SW 1271 (cell line): ENCODE measurements at regions not wholly inside any gene's neighbourhood (a gene's known extent, or its start where the extent isn't known, plus 50 kb on each side); places are given as distances from the start of the nearest gene placed in this dataset.

ENCODE experiments used
- DNase-seq, 2 experiments: peaks; one replicate each; lab custom pipeline; 2025; lab: John Stamatoyannopoulos, UW

- DNase-seq = no peak
Observed at GRCh38 chr18:41458376-41458775, 496.7 kb upstream of the PIK3C3 start.

- no peak for DNase-seq
Observed at GRCh38 chr18:41457765-41458326, 497.2 kb upstream of the PIK3C3 start.

GRCh38 chr18:41456831-41457230, 498.2 kb upstream of the PIK3C3 start:
- no peak for DNase-seq

GRCh38 chr18:41449612-41450011, 505.4 kb upstream of the PIK3C3 start:
- DNase-seq = peak in 1 of 2 experiments; percentile 14

GRCh38 chr18:41444943-41445342, 510.1 kb upstream of the PIK3C3 start:
- DNase-seq = no peak

- no peak for DNase-seq
Observed at GRCh38 chr18:41436772-41437171, 518.3 kb upstream of the PIK3C3 start.

- no peak for DNase-seq
Observed at GRCh38 chr18:41418598-41418997, 536.4 kb upstream of the PIK3C3 start.

GRCh38 chr18:41416044-41416443, 539.0 kb upstream of the PIK3C3 start:
- no peak for DNase-seq

- DNase-seq = no peak
Observed at GRCh38 chr18:41410006-41410405, 545.0 kb upstream of the PIK3C3 start.

GRCh38 chr18:41406834-41407233, 548.2 kb upstream of the PIK3C3 start:
- DNase-seq = no peak

GRCh38 chr18:41396861-41397260, 558.2 kb upstream of the PIK3C3 start:
- DNase-seq = no peak

GRCh38 chr18:41396211-41396610, 558.8 kb upstream of the PIK3C3 start:
- DNase-seq = no peak

GRCh38 chr18:41395695-41396094, 559.3 kb upstream of the PIK3C3 start:
- DNase-seq = peak in 1 of 2 experiments; percentile 2

- peak; percentile 13 to 43 for DNase-seq
Observed at GRCh38 chr18:41391616-41392595, 563.1 kb upstream of the PIK3C3 start.

- no peak for DNase-seq
Observed at GRCh38 chr18:41390309-41390708, 564.7 kb upstream of the PIK3C3 start.

GRCh38 chr18:41378598-41378997, 576.4 kb upstream of the PIK3C3 start:
- peak in 1 of 2 experiments; percentile 2 for DNase-seq

- no peak for DNase-seq
Observed at GRCh38 chr18:41373612-41374011, 581.4 kb upstream of the PIK3C3 start.

GRCh38 chr18:41372046-41372665, 582.9 kb upstream of the PIK3C3 start:
- no peak for DNase-seq

- no peak for DNase-seq
Observed at GRCh38 chr18:41371156-41372045, 583.6 kb upstream of the PIK3C3 start.

GRCh38 chr18:41370740-41371139, 584.3 kb upstream of the PIK3C3 start:
- DNase-seq = no peak

GRCh38 chr18:41357708-41358107, 597.3 kb upstream of the PIK3C3 start:
- DNase-seq = no peak
